Ovary (tissue), 3 donors: ENCODE measurements at regions not wholly inside any gene's neighbourhood (a gene's known extent, or its start where the extent isn't known, plus 50 kb on each side); places are given as distances from the start of the nearest gene placed in this dataset.

Experiments used
- EP300 ChIP-seq: sonication (generic); formaldehyde crosslinking; IDR thresholded peaks from one replicate; pipeline ENCODE4 v1.6.1; 2017; ENCODE audit warnings: antibody characterized with exemption
- POLR2A ChIP-seq: fragments of 450-650 bp; IDR thresholded peaks from one replicate; pipeline ENCODE4 v1.6.1; 2017; ENCODE audit warnings: antibody characterized with exemption, mild to moderate bottlenecking, moderate library complexity
- TF ChIP-seq, protein P1 (sequence below), 3 donors: fragments of 450-650 bp in 2 of 3; fragments of 200-600 bp in 1 of 3; IDR thresholded peaks; one replicate each; pipeline versions ENCODE4 v1.5.1 to v1.8.0; 2016 to 2022; ENCODE audit warnings: antibody characterized with exemption in 3 of 3, mild to moderate bottlenecking in 1 of 3
- donor health status: DM: no; HTN: no; CAD: no.

DNA sequence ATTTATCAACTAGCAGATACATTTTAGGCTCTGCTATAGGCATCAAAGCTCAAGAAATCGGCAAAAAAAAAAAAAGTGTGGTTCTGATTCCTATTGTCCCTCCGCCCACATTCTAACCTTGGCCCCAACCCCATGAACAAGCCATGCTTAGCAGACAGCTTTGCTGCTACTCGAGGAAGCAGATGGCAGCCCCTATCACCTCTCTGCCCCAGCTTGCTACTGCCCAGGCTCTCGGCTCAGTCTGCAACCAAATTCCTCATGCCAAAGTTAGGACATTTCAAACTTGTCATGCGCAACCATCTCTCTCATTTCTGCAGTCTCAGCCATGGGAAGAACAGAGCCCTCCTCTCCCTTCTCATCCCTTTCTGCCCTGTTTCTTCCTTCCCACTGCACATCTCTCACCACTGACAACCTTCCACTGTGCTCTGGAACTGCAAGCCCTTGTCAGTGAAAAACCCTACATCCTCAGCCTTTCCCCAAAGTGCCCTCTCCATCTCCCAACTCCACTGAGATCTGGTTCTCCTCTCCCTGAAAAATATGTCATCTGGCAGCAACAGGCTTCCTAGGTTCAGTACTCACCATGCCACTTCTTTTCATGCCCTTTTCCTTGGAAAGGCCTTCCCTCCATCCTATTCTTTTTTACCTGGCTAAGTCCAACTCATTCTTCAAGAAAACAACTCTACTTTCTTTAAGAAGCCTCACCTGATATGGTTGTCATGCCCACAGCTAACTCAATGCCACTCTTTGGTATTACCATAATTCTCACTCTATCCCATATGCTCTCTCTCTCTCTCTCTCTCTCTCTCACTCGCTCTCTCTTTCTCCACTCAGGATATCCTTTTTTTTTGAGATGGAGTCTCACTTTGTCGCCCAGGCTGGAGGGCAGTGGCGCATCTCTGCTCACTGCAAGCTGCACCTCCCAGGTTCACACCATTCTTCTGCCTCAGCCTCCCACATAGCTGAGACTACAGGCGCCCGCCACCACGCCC is 60.1 kb upstream of the FHIP2A start:
- TF ChIP-seq, protein P1, sequence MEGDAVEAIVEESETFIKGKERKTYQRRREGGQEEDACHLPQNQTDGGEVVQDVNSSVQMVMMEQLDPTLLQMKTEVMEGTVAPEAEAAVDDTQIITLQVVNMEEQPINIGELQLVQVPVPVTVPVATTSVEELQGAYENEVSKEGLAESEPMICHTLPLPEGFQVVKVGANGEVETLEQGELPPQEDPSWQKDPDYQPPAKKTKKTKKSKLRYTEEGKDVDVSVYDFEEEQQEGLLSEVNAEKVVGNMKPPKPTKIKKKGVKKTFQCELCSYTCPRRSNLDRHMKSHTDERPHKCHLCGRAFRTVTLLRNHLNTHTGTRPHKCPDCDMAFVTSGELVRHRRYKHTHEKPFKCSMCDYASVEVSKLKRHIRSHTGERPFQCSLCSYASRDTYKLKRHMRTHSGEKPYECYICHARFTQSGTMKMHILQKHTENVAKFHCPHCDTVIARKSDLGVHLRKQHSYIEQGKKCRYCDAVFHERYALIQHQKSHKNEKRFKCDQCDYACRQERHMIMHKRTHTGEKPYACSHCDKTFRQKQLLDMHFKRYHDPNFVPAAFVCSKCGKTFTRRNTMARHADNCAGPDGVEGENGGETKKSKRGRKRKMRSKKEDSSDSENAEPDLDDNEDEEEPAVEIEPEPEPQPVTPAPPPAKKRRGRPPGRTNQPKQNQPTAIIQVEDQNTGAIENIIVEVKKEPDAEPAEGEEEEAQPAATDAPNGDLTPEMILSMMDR (IDR thresholded peaks at IDR 0.05): no peak
- TF ChIP-seq POLR2A (no peak), EP300 (no peak)
